Heart left ventricle (tissue), 16 donors: ENCODE measurements at regions not wholly inside any gene's neighbourhood (a gene's known extent, or its start where the extent isn't known, plus 50 kb on each side); places are given as distances from the start of the nearest gene placed in this dataset.

Experiments used
- ATAC-seq, 4 donors: fragments of 200-7000 bp; cut with Tn5 transposase; one replicate each; pipeline ENCODE4 v1.9.1; 2020 to 2022; ENCODE audit warnings: moderate library complexity in 4 of 4, mild to moderate bottlenecking in 3 of 4, moderate number of reproducible peaks in 1 of 4
- DNase-seq, 5 donors: peaks; one replicate each; pipeline ENCODE4 v3.0.0-alpha.2; 2020
- H3K27ac ChIP-seq, 12 donors: fragments of 200-600 bp; sonication (generic) in 4 of 12; one replicate each; pipeline versions ENCODE4 v1.5.0 to v1.8.0; 2016 to 2022; ENCODE audit warnings: mild to moderate bottlenecking in 2 of 12
- H3K27me3 ChIP-seq, 9 donors: fragments of 200-600 bp; sonication (generic) in 2 of 9; one replicate each; pipeline versions ENCODE4 v1.5.1 to v1.8.0; 2016 to 2022; ENCODE audit warnings: mild to moderate bottlenecking in 3 of 9
- H3K36me3 ChIP-seq, 9 donors: fragments of 200-600 bp; sonication (generic) in 2 of 9; one replicate each; pipeline versions ENCODE4 v1.5.0 to v1.8.0; 2018 to 2022; ENCODE audit warnings: mild to moderate bottlenecking in 2 of 9
- H3K4me1 ChIP-seq, 12 donors: fragments of 200-600 bp; sonication (generic) in 4 of 12; one replicate each; pipeline versions ENCODE4 v1.5.0 to v1.8.0; 2016 to 2022; ENCODE audit warnings: mild to moderate bottlenecking in 3 of 12
- H3K4me3 ChIP-seq, 12 donors: fragments of 200-600 bp; sonication (generic) in 4 of 12; one replicate each; pipeline versions ENCODE4 v1.5.0 to v1.8.0; 2017 to 2022; ENCODE audit warnings: mild to moderate bottlenecking in 9 of 12, moderate library complexity in 4 of 12
- H3K9me3 ChIP-seq, 12 donors: fragments of 200-600 bp; sonication (generic) in 4 of 12; one replicate each; pipeline versions ENCODE4 v1.5.0 to v1.8.0; 2016 to 2022; ENCODE audit warnings: mild to moderate bottlenecking in 1 of 12
- POLR2A ChIP-seq, 2 donors: fragments of 450-650 bp; IDR thresholded peaks; one replicate each; pipeline ENCODE4 v1.6.1; 2017; ENCODE audit warnings: antibody characterized with exemption in 2 of 2, mild to moderate bottlenecking in 2 of 2, moderate library complexity in 2 of 2
- WGBS, 4 donors: extraction: QIAGEN DNeasy Blood & Tissue Kit in 2 of 4; methylation state at CpG; one replicate each; pipeline versions ENCODE4 v1.1.5 to v1.1.7; 2013 to 2018; 5-methylcytosine and 5-hydroxymethylcytosine counted together
- intact Hi-C, 10 donors: fragments of 100-400 bp; cut with DNase I; formaldehyde crosslinking; loops; one replicate each; pipeline versions ENCODE4 v1.11.1 to v1.14.2; 2022
- TF ChIP-seq, protein P1 (sequence below), 12 donors: fragments of 200-600 bp; sonication (generic) in 4 of 12; IDR thresholded peaks; one replicate each; pipeline versions ENCODE4 v1.5.0 to v1.8.0; 2018 to 2022; ENCODE audit warnings: antibody characterized with exemption in 12 of 12, mild to moderate bottlenecking in 5 of 12
- donor health status: ischemic (EF 13 %, LVEDD 7.1; RV severe dilation, severe dysfunction).
- donor health status: healthy with polysubstance abuse.
- donor health status: DM: no; HTN: yes; CAD: no.
- donor health status: DM: no; HTN: no; CAD: no.
- donor health status: ischemic (EF 25% LVEDD 6.9; RV normal size, moderate dysfunction).
- donor health status: ischemic (EF 25% LVEDD 5.7; RV mildly dilated, moderate dysfunction).
- donor health status: healthy.
- donor health status: DM: yes; HTN: yes; CAD: no.
- donor health status: ischemic (EF 35%, LVEDD 5.7; RV mildly dilated, moderate dysfunction).
- donor health status: nonischemic (EF 11% LVEDD 7.7; RV severe dilation, severe dysfunction).
- donor health status: DM: yes; HTN: yes; CAD: no.
- donor health status: PGD.
- donor health status: ischemic (EF 29% LVEDD 5.4; RV normal size, mild dysfunction).
- donor health status: nonischemic (EF 23%, LVEDD 6.1; RV moderate dilation, normal function).

DNA sequence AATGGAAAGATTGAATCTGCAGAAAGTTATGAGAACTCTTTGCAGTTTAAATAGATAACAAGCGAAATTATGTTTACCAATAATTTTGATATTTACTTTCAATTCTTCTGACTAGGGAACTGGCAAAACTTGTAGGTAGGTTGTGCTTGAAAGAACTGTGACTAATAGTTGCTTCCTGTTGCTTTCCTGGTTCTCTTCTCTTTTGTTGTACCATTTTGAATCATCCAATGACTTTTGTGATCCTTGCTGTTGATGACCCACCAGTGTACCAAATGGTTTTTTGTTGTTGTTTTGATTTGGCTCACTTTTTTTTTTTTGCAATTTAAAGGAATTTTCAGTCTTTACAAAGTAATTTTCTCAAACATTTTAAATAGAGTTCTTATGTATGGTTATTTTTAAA lies 64.9 kb upstream of the DCBLD2 start:
- DNase-seq (no peak), ATAC-seq (no peak)
- no peak for TF ChIP-seq POLR2A (IDR thresholded peaks at IDR 0.05)
- TF ChIP-seq, protein P1, sequence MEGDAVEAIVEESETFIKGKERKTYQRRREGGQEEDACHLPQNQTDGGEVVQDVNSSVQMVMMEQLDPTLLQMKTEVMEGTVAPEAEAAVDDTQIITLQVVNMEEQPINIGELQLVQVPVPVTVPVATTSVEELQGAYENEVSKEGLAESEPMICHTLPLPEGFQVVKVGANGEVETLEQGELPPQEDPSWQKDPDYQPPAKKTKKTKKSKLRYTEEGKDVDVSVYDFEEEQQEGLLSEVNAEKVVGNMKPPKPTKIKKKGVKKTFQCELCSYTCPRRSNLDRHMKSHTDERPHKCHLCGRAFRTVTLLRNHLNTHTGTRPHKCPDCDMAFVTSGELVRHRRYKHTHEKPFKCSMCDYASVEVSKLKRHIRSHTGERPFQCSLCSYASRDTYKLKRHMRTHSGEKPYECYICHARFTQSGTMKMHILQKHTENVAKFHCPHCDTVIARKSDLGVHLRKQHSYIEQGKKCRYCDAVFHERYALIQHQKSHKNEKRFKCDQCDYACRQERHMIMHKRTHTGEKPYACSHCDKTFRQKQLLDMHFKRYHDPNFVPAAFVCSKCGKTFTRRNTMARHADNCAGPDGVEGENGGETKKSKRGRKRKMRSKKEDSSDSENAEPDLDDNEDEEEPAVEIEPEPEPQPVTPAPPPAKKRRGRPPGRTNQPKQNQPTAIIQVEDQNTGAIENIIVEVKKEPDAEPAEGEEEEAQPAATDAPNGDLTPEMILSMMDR (IDR thresholded peaks at IDR 0.05), result no peak
- H3K4me1 ChIP-seq, result peaks cover 0 to 8% (median 0%) of the 10 kb centered on the region in 12 donors
- no peaks in the 10 kb centered on the region for H3K36me3 ChIP-seq
- no peaks in the 10 kb centered on the region for H3K27me3 ChIP-seq
- H3K4me3 ChIP-seq, result no peak overlapping the region
- H3K9me3 ChIP-seq, result no peaks in the 10 kb centered on the region
- no peak overlapping the region for H3K27ac ChIP-seq
- WGBS, 4 donors, result 93 to 96% (median 95%) methylated on average over 1 of the region's 1 CpG
- intact Hi-C loops, result no loop called here

GRCh38 chr3:98964784-98965183 lies 63.3 kb upstream of the DCBLD2 start:
- Histone ChIP-seq H3K9me3 (no peaks in the 10 kb centered on the region), H3K4me1 (peaks cover 0 to 8% (median 0%) of the 10 kb centered on the region in 12 donors), H3K27ac (no peak overlapping the region), H3K36me3 (no peaks in the 10 kb centered on the region), H3K4me3 (no peak overlapping the region), H3K27me3 (no peaks in the 10 kb centered on the region)
- intact Hi-C loops, result no loop called here
- WGBS, 4 donors, result 42 to 64% (median 56%) methylated on average over 2 of the region's 2 CpGs
- DNase-seq, result no peak
- no peak for ATAC-seq
- no peak for TF ChIP-seq POLR2A (IDR thresholded peaks at IDR 0.05)
- TF ChIP-seq, protein P1 (IDR thresholded peaks at IDR 0.05), result no peak

- 86 to 91% (median 90%) methylated on average over 2 of the region's 2 CpGs for WGBS, 4 donors
- H3K27me3 ChIP-seq, result no peaks in the 10 kb centered on the region
- no peak overlapping the region for H3K4me3 ChIP-seq
- intact Hi-C loops, result no loop called here
- no peak for ATAC-seq
- H3K9me3 ChIP-seq, result no peaks in the 10 kb centered on the region
- no peak overlapping the region for H3K27ac ChIP-seq
- H3K36me3 ChIP-seq, result no peaks in the 10 kb centered on the region
- DNase-seq, result no peak
- TF ChIP-seq POLR2A (IDR thresholded peaks at IDR 0.05), result no peak
- TF ChIP-seq, protein P1 (IDR thresholded peaks at IDR 0.05), result no peak
- peaks cover 0 to 5% (median 0%) of the 10 kb centered on the region in 12 donors for H3K4me1 ChIP-seq
Measured at GRCh38 chr3:98963546-98963945, 62.1 kb upstream of the DCBLD2 start.

DNA sequence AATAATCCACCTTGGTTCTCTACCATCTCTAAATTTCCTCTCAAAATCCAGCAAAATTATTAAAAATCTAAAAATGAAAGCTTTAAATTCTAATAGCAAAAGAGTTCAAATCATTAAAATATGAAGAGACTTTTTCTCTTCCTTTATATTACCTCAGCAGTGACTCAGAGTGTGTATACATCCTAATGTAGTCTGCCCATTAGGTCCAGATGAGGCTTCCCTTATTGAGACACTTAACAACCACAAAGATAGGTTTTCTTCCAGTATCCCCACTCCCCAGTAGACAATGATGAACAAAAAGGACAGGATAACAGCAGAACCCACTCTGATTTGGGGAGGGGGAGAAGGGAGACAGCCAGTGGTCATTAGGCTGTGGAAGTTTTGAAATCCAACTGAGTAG lies 61.5 kb upstream of the DCBLD2 start:
- intact Hi-C loops, result no loop called here
- no peak for TF ChIP-seq POLR2A (IDR thresholded peaks at IDR 0.05)
- TF ChIP-seq, protein P1 (IDR thresholded peaks at IDR 0.05), result no peak
- Histone ChIP-seq H3K4me3 (no peak overlapping the region), H3K27ac (no peak overlapping the region), H3K36me3 (no peaks in the 10 kb centered on the region), H3K9me3 (no peaks in the 10 kb centered on the region), H3K27me3 (no peaks in the 10 kb centered on the region), H3K4me1 (peaks cover 0 to 3% (median 0%) of the 10 kb centered on the region in 12 donors)
- DNase-seq, result no peak
- no peak for ATAC-seq
